SK-N-SH (cell line): ENCODE measurements at regions not wholly inside any gene's neighbourhood (a gene's known extent, or its start where the extent isn't known, plus 50 kb on each side); places are given as distances from the start of the nearest gene placed in this dataset.

Experiments used
- CTCF ChIA-PET: fragments of 300-600, 350-600 bp; formaldehyde crosslinking; extraction: SDS; loops from one replicate; lab custom pipeline; 2021; lab: Yijun Ruan, JAX
- POLR2A ChIA-PET: fragments of 350-600 bp; sonication (Branson Sonifier 250); formaldehyde crosslinking; extraction: SDS; loops from one replicate; lab custom pipeline; 2020; ENCODE audit warnings: antibody characterized with exemption, inconsistent platforms; lab: Yijun Ruan, JAX
- DNase-seq: peaks from one replicate; pipeline ENCODE4 v3.0.0; 2012
- H2AFZ ChIP-seq: fragments of 200-600 bp; sonication (generic); 2 replicates; pipeline ENCODE4 v1.8.1; 2016; ENCODE audit warnings: antibody characterized with exemption, mild to moderate bottlenecking, low read depth
- H3F3A ChIP-seq: fragments of 200-600 bp; sonication (generic); replicated peaks from 2 replicates; pipeline ENCODE3; 2016; ENCODE audit warnings: antibody characterized with exemption, mild to moderate bottlenecking; ENCODE audit not compliant: insufficient read depth
- H3K27ac ChIP-seq, 2 experiments: fragments of 200-500 bp in 1 of 2; fragments of 200-600 bp in 1 of 2; sonication (Bioruptor generic) in 1 of 2; sonication (generic), shearing (Covaris generic) in 1 of 2; 2 replicates each; pipeline versions ENCODE4 v1.5.1 to v1.6.1; 2014 to 2016; ENCODE audit warnings: low read depth in 2 of 2, inconsistent platforms in 1 of 2, low read length in 1 of 2, mild to moderate bottlenecking in 1 of 2, mixed read lengths in 1 of 2
- H3K27me3 ChIP-seq: fragments of 200-600 bp; sonication (generic), shearing (Covaris generic); 2 replicates; pipeline ENCODE4 v1.6.1; 2016; ENCODE audit warnings: mixed run types; ENCODE audit not compliant: insufficient read depth
- H3K36me3 ChIP-seq, 2 experiments: fragments of 200-500 bp in 1 of 2; fragments of 200-600 bp in 1 of 2; sonication (Bioruptor generic) in 1 of 2; sonication (generic) in 1 of 2; replicated peaks in 1 of 2; 2 replicates each; pipeline versions ENCODE3 to v1.5.1; 2014 to 2016; ENCODE audit warnings: low read length in 1 of 2, mild to moderate bottlenecking in 1 of 2; ENCODE audit not compliant: insufficient read depth in 2 of 2, control insufficient read depth in 1 of 2
- H3K4me1 ChIP-seq, 2 experiments: fragments of 200-500 bp in 1 of 2; fragments of 200-600 bp in 1 of 2; sonication (Bioruptor generic) in 1 of 2; sonication (generic), shearing (Covaris generic) in 1 of 2; 2 replicates each; pipeline versions ENCODE4 v1.5.1 to v1.6.1; 2014 to 2016; ENCODE audit warnings: low read depth in 1 of 2, low read length in 1 of 2, mixed run types in 1 of 2; ENCODE audit not compliant: insufficient read depth in 2 of 2, control insufficient read depth in 1 of 2
- H3K4me2 ChIP-seq: fragments of 200-600 bp; sonication (generic), shearing (Covaris generic); 2 replicates; pipeline ENCODE4 v1.6.1; 2017; ENCODE audit warnings: mixed run types
- H3K4me3 ChIP-seq, 2 experiments: fragments of 200-500 bp in 1 of 2; fragments of 200-600 bp in 1 of 2; sonication (Bioruptor generic) in 1 of 2; sonication (generic), shearing (Covaris generic) in 1 of 2; 2 replicates each; pipeline versions ENCODE4 v1.5.1 to v1.8.1; 2014 to 2016; ENCODE audit warnings: low read depth in 2 of 2, inconsistent platforms in 1 of 2, low read length in 1 of 2, mild to moderate bottlenecking in 1 of 2, mixed read lengths in 1 of 2, moderate library complexity in 1 of 2
- H3K79me2 ChIP-seq: fragments of 200-600 bp; sonication (generic); 2 replicates; pipeline ENCODE4 v1.8.1; 2017; ENCODE audit warnings: mild to moderate bottlenecking; ENCODE audit not compliant: insufficient read depth
- H3K9ac ChIP-seq: fragments of 200-600 bp; sonication (generic); 2 replicates; pipeline ENCODE4 v1.6.1; 2017; ENCODE audit warnings: mixed run types
- H3K9me2 ChIP-seq: fragments of 200-600 bp; sonication (generic); 2 replicates; pipeline ENCODE4 v1.6.1; 2017; ENCODE audit warnings: mixed run types
- H3K9me3 ChIP-seq: fragments of 200-600 bp; sonication (generic); 2 replicates; pipeline ENCODE4 v1.6.1; 2017; ENCODE audit warnings: mixed run types, mild to moderate bottlenecking, moderate library complexity
- H4K20me1 ChIP-seq: fragments of 200-600 bp; sonication (generic); 2 replicates; pipeline ENCODE4 v1.6.1; 2017; ENCODE audit warnings: mild to moderate bottlenecking, mixed run types; ENCODE audit not compliant: insufficient read depth
- CHD2 ChIP-seq: fragments of 150-350 bp; IDR thresholded peaks from 2 replicates; pipeline ENCODE4 v1.6.1; 2018; ENCODE audit warnings: low read length; ENCODE audit not compliant: partially characterized antibody
- ELF1 ChIP-seq: IDR thresholded peaks from 2 replicates; pipeline ENCODE4 v1.4.0; 2012
- EZH2phosphoT487 ChIP-seq: fragments of 200-600 bp; sonication (generic); IDR thresholded peaks from 2 replicates; pipeline ENCODE4 v1.6.1; 2017; ENCODE audit warnings: low read depth, mixed run types, mild to moderate bottlenecking, antibody characterized with exemption, moderate library complexity, borderline replicate concordance
- FOXJ3 ChIP-seq: sonication (generic); formaldehyde crosslinking; IDR thresholded peaks from 2 replicates; pipeline ENCODE4 v1.5.1; 2020; ENCODE audit warnings: mild to moderate bottlenecking, missing genetic modification reagents
- GABPA ChIP-seq: IDR thresholded peaks from 2 replicates; pipeline ENCODE4 v1.4.0; 2012; ENCODE audit warnings: low read depth, mild to moderate bottlenecking
- GATA2 ChIP-seq: sonication (generic); formaldehyde crosslinking; IDR thresholded peaks from 2 replicates; pipeline ENCODE4 v1.5.0; 2020; ENCODE audit warnings: mild to moderate bottlenecking, missing genetic modification reagents
- JUND ChIP-seq: IDR thresholded peaks from 2 replicates; pipeline ENCODE4 v1.4.0; 2012
- MAX ChIP-seq: IDR thresholded peaks from 2 replicates; pipeline ENCODE4 v1.4.0; 2012; ENCODE audit warnings: low read depth
- MEF2A ChIP-seq: IDR thresholded peaks from 2 replicates; pipeline ENCODE4 v1.4.0; 2012; ENCODE audit warnings: low read depth, borderline replicate concordance
- MXI1 ChIP-seq: IDR thresholded peaks from 2 replicates; pipeline ENCODE4 v1.6.1; 2012; ENCODE audit warnings: mild to moderate bottlenecking, low read depth, low read length, improper control_type of control experiment
- POLR2AphosphoS5 ChIP-seq: IDR thresholded peaks from 2 replicates; pipeline ENCODE4 v1.6.1; 2012; ENCODE audit warnings: low read depth, low read length
- REST ChIP-seq: IDR thresholded peaks from 2 replicates; pipeline ENCODE4 v1.6.1; 2012; ENCODE audit warnings: mild to moderate bottlenecking, low read depth, low read length, moderate library complexity
- RFX5 ChIP-seq: IDR thresholded peaks from 2 replicates; pipeline ENCODE4 v1.6.1; 2012; ENCODE audit warnings: mild to moderate bottlenecking, improper control_type of control experiment, low read length
- SIN3A ChIP-seq: IDR thresholded peaks from 2 replicates; pipeline ENCODE4 v1.6.1; 2012; ENCODE audit warnings: low read depth, mild to moderate bottlenecking, low read length, moderate library complexity, borderline replicate concordance
- USF2 ChIP-seq: fragments of 150-350 bp; IDR thresholded peaks from 2 replicates; pipeline ENCODE4 v1.6.1; 2017; ENCODE audit warnings: antibody characterized with exemption, low read length, low read depth, borderline replicate concordance
- YY1 ChIP-seq: IDR thresholded peaks from 2 replicates; pipeline ENCODE4 v1.4.0; 2012; ENCODE audit warnings: low read depth, mild to moderate bottlenecking
- WGBS: methylation state at CpG from one replicate; pipeline ENCODE4 v1.1.6; 2017; ENCODE audit warnings: low lambda C conversion rate; 5-methylcytosine and 5-hydroxymethylcytosine counted together

GRCh38 chr5:134463176-134463720 lies 51.6 kb upstream of the CDKN2AIPNL start:
- H3K9ac ChIP-seq, result no peak overlapping the region
- no peaks in the 10 kb centered on the region for H3K79me2 ChIP-seq
- H3K4me2 ChIP-seq, result no peak overlapping the region
- H3K4me3 ChIP-seq, result no peak overlapping the region
- H2AFZ ChIP-seq, result no peak overlapping the region
- H4K20me1 ChIP-seq, result no peaks in the 10 kb centered on the region
- H3K9me2 ChIP-seq, result no peaks in the 10 kb centered on the region
- POLR2A ChIA-PET, result interaction anchor here (0.8 kb wide), 1 partner anchor 52 kb away, joined by 3 read pairs; the partner anchor contains the start of gene CDKN2AIPNL
- CTCF ChIA-PET, result interaction anchor here (0.9 to 1.0 kb wide), 2 partner anchors 32 to 65 kb away, joined by 3 read pairs; no protein-coding TSS in a partner anchor
- no peak overlapping the region for H3K27ac ChIP-seq
- TF ChIP-seq CHD2 (no peak), USF2 (no peak), MXI1 (no peak), POLR2AphosphoS5 (no peak), MAX (no peak), GATA2 (CRISPR knock-in tag) (no peak), EZH2phosphoT487 (no peak), SIN3A (no peak), MEF2A (no peak), RFX5 (no peak), JUND (no peak), GABPA (no peak), FOXJ3 (CRISPR knock-in tag) (no peak), ELF1 (no peak), YY1 (no peak), REST (no peak)
- no peaks in the 10 kb centered on the region for H3K9me3 ChIP-seq
- no peaks in the 10 kb centered on the region for H3K27me3 ChIP-seq
- no peak for DNase-seq
- WGBS, result 83% methylated on average over 7 of the region's 7 CpGs
- H3K4me1 ChIP-seq, result peaks cover 29 to 30% of the 10 kb centered on the region in 2 experiments; a peak in 3 of 4 replicates
- H3K36me3 ChIP-seq, result no peaks in the 10 kb centered on the region
- H3F3A ChIP-seq, result peaks cover 23% of the 10 kb centered on the region
